GM04504 (cell line): ENCODE measurements at regions not wholly inside any gene's neighbourhood (a gene's known extent, or its start where the extent isn't known, plus 50 kb on each side); places are given as distances from the start of the nearest gene placed in this dataset.
"Not testable (repeated sequence)": the region's sequence is repeated elsewhere in the genome, so short reads cannot be mapped to it uniquely, and the experiment has no call there.

ENCODE experiments used
- DNase-seq: peaks from one replicate; pipeline ENCODE4 v3.0.0-alpha.2; 2012; ENCODE audit warnings: low read depth

DNA sequence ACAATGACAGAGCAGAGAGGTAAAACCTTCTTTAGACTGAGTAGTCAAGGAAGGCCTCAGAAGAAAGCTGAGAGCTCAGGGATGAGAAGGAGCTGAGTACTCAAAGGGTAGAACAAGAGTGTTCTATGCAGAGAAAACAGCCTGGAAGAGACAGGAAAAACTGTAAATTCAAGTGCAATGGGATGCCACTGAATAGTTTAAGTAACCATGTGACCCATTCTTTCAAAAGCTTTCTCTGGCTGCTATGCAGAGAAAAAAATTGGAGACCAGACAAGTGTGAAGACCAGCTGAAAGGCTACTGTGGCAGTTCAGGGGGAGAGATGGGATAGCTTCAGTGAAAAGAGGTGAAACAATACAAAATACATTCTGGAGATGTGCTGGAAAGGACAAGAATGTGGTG is 61.3 kb upstream of the RNF38 start:
- DNase-seq, result peak; percentile 5

DNA sequence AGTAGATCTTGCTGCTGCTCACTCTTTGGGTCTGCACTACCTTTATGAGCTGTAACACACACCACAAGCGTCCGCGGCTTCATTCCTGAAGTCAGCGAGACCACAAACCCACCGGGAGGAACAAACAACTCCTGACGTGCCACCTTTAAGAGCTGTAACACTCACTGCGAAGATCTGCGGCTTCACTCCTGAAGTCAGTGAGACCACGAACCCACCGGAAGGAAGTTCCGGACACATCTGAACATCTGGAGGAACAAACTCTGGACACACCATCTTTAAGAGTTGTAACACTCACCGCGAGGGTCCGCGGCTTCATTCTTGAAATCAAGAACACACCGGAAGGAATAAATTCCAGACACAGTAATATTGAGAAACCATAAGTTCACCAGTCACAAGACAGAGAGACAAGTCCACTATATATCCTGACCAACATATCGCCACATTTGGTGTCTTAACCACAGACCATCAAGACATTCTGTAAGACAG is 58.4 kb upstream of the RNF38 start:
- not testable (repeated sequence) for DNase-seq

DNA sequence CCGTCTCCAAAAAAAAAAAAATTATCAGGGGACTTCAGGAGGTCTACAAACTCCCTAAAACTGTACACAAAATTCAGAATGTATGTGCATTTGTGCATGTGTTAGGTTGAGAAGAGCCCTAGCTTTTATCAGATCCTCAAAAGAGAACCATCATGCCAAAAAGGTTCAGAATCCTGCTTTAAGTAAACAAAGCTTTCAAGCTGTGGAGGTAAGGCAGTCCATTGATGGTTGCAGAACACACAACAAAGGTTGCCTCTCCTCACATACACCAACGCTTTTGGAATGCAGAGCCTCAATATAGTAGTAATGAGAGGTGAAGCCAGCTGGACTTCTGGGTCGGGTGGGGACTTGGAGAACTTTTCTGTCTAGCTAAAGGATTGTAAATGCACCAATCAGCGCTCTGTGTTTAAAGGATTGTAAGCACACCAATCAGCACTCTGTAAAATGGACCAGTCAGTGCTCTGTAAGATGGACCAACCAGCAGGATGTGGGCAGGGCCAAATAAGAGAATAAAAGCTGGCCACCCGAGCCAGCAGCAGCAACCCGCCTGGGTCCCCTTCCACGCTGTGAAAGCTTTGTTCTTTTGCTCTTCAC is 57.9 kb upstream of the RNF38 start:
- no peak for DNase-seq

DNA sequence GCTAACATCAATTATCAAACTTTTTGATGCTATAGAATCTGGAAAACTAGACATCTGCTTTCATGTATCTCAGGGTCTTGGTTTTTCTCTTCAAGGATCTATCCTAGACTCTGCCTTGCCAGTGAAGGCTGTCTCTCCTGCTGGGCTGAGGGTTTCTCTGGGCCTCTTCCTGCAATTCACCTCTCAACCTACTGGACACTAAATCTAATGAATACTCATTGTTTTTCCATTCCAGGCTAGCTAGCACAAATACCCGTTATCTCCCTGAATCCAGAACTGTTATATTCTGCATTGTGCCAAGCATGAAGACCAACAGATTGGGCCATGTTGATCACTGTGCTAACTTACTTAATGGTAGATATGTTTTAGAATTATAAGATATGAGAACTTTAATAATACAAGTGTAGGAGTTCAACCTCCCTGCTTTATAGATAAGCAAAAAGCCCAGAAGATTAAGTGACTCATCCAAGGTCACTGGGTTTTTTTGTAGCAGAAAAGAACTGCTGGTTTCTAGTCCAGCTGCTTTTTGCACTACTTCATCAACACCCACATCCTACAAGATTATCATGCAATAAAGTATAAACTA is 56.5 kb upstream of the RNF38 start:
- DNase-seq, result no peak

DNA sequence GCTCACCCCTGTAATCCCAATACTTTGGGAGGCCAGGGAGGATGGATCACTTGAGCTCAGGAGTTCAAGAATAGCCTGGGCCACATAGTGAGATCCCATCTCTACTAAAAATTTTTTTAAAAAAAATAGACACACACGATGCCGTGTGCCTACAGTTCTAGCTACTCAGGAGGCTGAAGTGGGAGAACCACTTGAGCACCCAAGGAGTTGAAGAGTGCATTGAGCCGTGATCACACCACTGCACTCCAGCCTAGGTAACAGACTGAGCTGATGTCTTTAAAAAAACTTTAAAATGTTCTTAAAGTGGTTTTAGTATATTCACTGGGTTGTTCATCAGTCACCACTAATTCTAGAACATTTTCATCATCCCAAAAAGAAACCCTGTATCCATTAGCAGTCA is 51.9 kb upstream of the RNF38 start:
- DNase-seq, result no peak

DNA sequence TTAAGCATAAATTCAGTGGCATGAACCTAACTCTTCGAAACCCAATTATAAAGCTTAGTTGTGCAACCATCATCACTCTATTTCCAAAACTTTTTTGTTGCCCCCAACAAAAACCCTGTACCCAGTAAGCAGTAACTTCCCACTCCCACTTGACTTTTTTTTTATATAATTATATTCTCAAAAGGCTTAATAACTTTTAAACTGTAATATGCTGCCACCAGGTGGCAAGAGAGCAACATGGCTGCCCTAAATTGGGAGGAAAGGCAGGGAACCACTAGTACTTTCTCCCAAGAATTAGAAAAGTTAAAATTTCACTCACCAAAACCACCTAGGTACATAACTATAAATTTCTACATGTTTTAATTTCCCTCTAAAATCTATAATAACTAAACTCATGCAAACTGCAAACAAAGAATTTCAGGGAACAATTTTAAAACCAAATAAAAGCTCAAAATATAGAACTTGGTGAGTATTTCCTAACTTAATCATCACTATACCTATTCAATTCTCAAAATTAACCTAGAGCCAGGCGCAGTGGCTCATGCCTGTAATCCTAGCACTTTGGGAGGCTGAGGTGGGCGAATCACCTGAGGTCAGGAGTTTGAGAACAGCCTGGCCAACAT is 50.2 kb upstream of the RNF38 start:
- DNase-seq, result no peak
